Muscle layer of colon (tissue), 2 donors: ENCODE measurements at regions not wholly inside any gene's neighbourhood (a gene's known extent, or its start where the extent isn't known, plus 50 kb on each side); places are given as distances from the start of the nearest gene placed in this dataset.
A peak's percentile ranks its signal among the peaks of the same experiment; 100 is the strongest.

Source experiments
- H3K27ac ChIP-seq: one replicate; pipeline ENCODE4 v1.7.0; 2013; ENCODE audit warnings: low read depth, mild to moderate bottlenecking, low read length, moderate library complexity
- H3K27me3 ChIP-seq, 2 donors: one replicate each; pipeline ENCODE4 v1.7.0; 2013; ENCODE audit warnings: low read length in 2 of 2, mild to moderate bottlenecking in 2 of 2; ENCODE audit not compliant: insufficient read depth in 2 of 2, control insufficient read depth in 1 of 2
- H3K36me3 ChIP-seq: one replicate; pipeline ENCODE4 v1.7.0; 2013; ENCODE audit warnings: mild to moderate bottlenecking, low read length; ENCODE audit not compliant: insufficient read depth
- H3K4me1 ChIP-seq: one replicate; pipeline ENCODE4 v1.7.0; 2013; ENCODE audit warnings: mild to moderate bottlenecking, low read length; ENCODE audit not compliant: insufficient read depth
- H3K4me3 ChIP-seq, 2 donors: one replicate each; pipeline ENCODE4 v1.7.0; 2013; ENCODE audit warnings: low read length in 2 of 2, low read depth in 1 of 2, mild to moderate bottlenecking in 1 of 2, moderate library complexity in 1 of 2
- H3K9ac ChIP-seq: one replicate; pipeline ENCODE4 v1.7.0; 2013; ENCODE audit warnings: low read length
- H3K9me3 ChIP-seq: one replicate; pipeline ENCODE4 v1.7.0; 2013; ENCODE audit warnings: mild to moderate bottlenecking, low read length
- donor health status: abdominal sarcoma.
- donor health status: Adenocarcinoma of cecum.

DNA sequence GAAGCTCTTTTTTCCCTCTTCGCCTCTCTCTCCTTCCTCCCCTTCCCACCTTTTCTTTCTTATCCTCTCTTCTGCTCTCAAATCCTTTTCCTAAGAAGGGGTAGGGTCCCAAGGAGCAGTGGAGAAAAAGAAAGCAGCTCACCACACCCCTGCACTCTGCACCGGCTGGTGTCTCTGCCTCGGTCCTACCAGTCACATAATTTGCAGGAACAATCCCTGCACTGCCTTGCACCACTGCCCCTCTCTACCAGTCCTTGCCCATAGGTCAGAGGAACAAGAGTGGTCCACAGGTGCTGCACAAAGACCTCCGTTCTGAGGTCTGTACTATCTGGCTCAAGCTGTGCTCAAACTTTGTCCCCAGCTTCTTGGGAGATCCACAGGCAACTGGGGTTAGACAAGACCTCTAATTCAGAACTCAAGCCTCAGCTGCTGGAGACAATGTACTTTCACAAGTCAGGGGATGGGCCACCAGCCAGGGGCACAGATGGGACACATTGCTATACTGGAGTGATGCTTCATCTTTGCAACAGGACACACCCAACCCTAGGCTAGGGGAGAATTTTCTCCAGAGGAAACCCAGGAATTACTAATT is 125.4 kb upstream of the ZNF507 start:
- Histone ChIP-seq H3K4me3 (no peak overlapping the region), H3K36me3 (no peaks in the 10 kb centered on the region), H3K9ac (no peak overlapping the region), H3K4me1 (peaks cover 6% of the 10 kb centered on the region), H3K27ac (no peak overlapping the region), H3K27me3 (no peaks in the 10 kb centered on the region), H3K9me3 (no peaks in the 10 kb centered on the region)

DNA sequence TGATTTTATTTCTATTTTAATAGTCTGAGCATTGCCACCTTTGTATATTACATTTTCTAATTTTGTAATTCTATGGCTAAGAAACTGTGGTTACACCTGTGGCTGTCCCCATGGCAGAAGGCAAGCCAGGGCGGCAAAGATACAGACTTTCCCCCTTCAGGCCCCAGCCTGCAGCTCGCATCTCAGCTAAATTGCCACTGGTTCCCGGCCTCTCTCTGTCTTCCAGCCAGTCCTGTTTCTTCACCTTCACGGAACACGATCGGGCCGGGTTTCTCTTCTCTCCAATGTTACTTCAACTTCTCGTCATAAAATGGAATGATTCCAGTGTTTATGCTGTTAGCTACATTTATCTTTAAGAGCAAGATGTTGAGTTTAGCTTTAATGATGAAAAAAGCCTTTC is 124.5 kb upstream of the ZNF507 start:
- H3K4me1 ChIP-seq = peaks cover 6% of the 10 kb centered on the region
- no peaks in the 10 kb centered on the region for H3K9me3 ChIP-seq
- no peak overlapping the region for H3K27ac ChIP-seq

DNA sequence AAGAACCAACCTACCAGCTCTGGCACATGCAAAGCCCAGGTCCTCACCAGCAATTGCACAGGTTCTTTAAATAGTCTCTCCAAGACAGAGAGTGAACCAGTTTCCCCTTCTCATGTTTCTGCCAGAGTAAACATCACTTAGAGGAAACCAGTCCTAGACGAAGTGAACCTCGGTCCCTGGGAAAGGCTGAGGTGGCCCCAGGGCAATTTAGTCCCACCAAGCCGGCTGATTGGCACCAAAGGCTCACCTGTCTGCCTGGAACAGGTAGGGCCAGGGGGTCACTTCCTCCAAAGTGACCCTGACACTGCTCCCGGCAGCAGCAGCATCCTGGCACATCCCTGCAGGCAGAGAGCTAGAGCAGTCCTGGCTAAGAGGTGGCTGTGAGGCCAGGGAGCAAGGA is 122.9 kb upstream of the ZNF507 start:
- no peak overlapping the region for H3K27ac ChIP-seq
- no peak overlapping the region for H3K4me3 ChIP-seq
- H3K9me3 ChIP-seq = no peaks in the 10 kb centered on the region
- H3K27me3 ChIP-seq = no peaks in the 10 kb centered on the region
- no peak overlapping the region for H3K9ac ChIP-seq
- H3K4me1 ChIP-seq = peaks cover 6% of the 10 kb centered on the region
- no peaks in the 10 kb centered on the region for H3K36me3 ChIP-seq

More for the DNA sequence above, 124.5 kb upstream of the ZNF507 start:
- H3K36me3 ChIP-seq = no peaks in the 10 kb centered on the region
- no peak overlapping the region for H3K4me3 ChIP-seq
- no peak overlapping the region for H3K9ac ChIP-seq
- no peaks in the 10 kb centered on the region for H3K27me3 ChIP-seq

DNA sequence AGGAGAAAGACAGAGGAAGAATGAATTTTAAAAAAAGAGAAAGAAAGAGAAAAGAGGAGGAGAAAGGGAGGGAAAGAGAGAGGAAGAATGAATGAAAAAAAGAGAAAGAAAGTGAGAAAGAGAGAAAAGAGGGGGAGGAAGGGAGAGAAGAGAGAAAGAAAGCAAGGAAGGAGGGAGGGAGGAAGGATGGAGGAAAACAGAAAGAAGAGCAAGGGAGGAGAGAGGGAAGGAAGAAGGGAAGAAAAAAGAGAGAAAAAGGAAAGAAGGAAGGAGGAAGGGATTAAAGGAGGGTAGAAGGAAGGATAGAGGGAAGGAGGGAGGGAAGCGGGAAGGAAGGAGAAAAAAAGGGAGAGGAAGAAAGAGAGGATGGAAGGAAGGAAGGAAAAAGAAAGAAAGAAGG is 122.3 kb upstream of the ZNF507 start:
- Histone ChIP-seq H3K27ac (no peak overlapping the region), H3K36me3 (no peaks in the 10 kb centered on the region), H3K27me3 (no peaks in the 10 kb centered on the region), H3K9ac (no peak overlapping the region), H3K4me1 (peaks cover 6% of the 10 kb centered on the region), H3K9me3 (no peaks in the 10 kb centered on the region), H3K4me3 (no peak overlapping the region)

DNA sequence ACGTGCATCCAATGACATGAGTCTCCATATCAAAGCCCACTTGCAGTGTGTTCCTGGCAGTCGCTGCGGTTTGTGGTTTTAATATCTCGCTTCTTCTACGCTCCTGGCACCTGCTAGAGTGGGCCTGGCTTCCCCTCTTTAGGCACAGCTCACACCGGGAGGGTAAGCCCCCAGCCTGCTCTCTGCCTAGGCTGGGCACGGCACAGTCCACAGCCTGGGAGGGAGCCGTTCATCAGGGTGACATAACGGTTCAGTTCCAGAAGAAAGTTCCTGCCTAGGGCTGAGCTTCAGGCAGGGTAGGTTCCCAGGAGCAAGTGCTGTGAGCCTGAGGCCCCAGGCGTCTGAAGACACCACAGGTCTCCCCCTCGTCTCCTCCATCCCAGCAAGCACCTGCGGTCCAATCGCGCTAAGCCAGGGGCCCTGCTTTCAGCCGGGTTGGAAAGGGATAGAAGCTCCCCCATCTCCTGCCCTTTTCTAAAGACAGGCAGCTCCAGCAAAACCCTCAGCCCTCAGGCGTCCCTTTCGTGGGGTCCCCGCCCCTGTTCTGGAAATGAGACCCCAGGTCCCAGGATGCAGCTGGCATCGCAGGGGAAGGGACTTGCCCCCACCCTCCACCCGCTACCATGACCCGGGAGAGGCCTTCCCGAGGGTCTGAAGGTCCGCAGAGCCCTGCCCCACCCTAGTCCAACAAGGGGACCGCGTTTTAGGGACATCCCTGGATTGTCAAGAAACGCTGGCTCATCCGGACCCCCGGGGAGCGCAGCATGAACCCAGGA is 121.6 kb upstream of the ZNF507 start:
- no peaks in the 10 kb centered on the region for H3K9me3 ChIP-seq
- no peaks in the 10 kb centered on the region for H3K27me3 ChIP-seq
- H3K9ac ChIP-seq = no peak overlapping the region
- H3K27ac ChIP-seq = no peak overlapping the region
- H3K4me1 ChIP-seq = peaks cover 6% of the 10 kb centered on the region
- no peak overlapping the region for H3K4me3 ChIP-seq
- H3K36me3 ChIP-seq = no peaks in the 10 kb centered on the region

DNA sequence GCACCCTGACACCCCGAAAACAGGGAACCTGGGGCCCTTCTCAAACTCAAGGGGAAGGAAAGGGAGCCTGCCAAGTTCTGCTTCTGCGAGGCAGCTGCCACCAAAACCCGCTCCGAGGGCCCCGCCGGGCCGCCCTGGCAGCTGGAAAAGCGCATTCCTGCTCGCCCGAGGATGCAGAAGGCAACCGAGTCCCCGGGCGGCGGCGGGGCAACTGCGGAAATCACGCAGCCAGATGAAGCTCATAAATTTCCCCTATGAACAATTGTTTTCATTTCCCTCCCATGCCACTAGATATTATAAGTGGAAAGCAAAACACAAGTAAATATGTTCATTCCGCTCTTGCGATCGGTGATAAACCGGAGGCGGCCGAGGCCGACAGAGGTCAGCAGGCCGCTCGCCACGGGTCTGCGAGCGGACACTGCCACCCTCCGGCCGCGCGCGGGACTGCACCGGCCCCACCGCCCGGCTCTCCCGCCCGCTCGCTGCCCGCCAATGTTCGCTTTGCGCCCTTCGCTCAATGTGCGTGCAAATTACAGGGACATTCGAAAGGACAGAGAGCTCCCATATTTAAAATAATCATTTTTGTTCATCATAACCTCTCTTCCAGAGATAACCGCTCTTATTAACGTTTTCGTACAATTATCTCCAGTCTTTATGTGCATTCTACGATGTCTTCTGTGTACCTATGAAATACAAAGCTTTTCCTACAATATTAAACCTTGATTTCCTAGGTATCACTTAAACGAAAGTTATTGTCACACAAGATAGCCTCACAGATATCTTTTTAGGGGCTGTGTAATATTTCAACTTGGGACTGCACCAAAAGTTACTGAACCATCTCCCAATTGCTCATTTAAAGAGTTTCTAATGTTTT is 120.8 kb upstream of the ZNF507 start:
- H3K4me3 ChIP-seq = peak overlapping the region in 1 of 2 donors; percentile 16
- H3K9me3 ChIP-seq = no peaks in the 10 kb centered on the region
- no peak overlapping the region for H3K27ac ChIP-seq
- H3K9ac ChIP-seq = no peak overlapping the region
- H3K36me3 ChIP-seq = no peaks in the 10 kb centered on the region
- peaks cover 6% of the 10 kb centered on the region for H3K4me1 ChIP-seq
- H3K27me3 ChIP-seq = no peaks in the 10 kb centered on the region

DNA sequence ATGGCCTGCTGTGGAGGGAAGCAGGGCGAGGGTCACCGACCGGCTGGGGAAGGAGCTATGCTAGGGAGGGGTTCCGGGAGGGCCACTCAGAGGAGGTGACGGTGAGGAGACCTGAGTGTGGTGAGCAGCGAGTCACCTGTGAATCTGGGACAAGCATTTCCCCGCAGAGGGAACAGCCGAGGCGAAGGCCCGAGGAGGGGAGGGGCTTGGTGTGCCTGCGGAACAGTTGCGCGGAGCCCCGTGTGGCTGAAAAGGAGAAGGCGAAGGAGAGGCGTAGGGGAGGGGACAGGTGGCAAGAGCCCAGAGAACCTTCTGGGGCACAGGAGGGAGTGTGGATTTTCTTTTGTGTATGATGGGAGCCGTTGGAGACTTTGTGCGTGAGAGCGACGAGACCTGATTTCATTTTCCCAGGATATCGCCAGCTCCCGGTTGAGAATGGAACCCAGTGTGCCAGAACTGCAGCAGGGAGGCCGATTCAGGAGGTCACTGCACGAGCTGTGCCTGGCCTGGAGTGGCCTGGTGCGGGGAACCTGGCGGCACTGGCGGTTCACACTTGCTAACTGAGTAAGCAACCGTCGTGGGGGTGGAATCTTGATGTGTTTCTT is 117.7 kb upstream of the ZNF507 start:
- Histone ChIP-seq H3K27ac (no peak overlapping the region), H3K4me3 (no peak overlapping the region), H3K4me1 (peaks cover 6% of the 10 kb centered on the region), H3K9ac (no peak overlapping the region), H3K9me3 (no peaks in the 10 kb centered on the region), H3K36me3 (no peaks in the 10 kb centered on the region), H3K27me3 (no peaks in the 10 kb centered on the region)

DNA sequence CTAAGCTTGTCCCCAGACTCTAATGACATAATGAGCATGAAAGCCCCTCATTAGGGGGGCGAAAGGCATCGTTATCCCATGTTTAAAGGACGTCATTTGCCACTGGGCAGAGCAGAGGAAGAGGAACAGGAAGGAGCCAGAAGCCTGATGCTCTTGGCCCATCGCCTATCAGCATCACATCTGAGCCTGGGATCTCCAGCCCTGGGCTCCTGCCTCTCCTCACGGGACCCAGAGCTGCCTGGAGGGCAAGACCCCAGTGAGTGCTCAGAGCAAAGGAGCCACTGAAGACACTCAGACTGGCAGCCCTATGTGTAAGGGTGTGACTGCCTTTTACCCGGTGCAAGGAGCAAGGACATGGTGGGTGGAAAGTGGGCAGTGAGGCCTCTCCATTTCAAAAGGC is 115.0 kb upstream of the ZNF507 start:
- Histone ChIP-seq H3K27me3 (no peaks in the 10 kb centered on the region), H3K4me1 (no peaks in the 10 kb centered on the region), H3K36me3 (no peaks in the 10 kb centered on the region), H3K27ac (no peak overlapping the region), H3K9ac (no peak overlapping the region), H3K4me3 (no peak overlapping the region), H3K9me3 (no peaks in the 10 kb centered on the region)

DNA sequence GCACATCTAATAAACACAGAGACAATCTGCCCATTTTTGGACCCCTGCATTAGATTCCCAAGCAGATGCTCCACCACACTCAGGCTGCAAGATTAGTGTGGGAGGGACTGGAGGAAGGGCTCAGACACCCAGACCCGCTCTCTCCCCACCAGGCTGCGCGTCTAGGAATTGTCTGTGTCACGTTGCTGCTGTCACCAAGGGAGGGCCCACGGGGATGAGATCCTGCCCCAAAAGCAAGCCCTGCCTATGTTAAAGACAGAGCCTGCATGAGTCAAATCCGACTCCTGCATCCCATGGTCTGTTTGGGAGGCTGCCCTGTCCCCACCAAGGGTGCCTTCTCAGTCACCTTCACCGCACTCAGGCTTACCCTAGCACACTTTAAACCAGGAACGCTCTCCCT is 114.4 kb upstream of the ZNF507 start:
- Histone ChIP-seq H3K9ac (no peak overlapping the region), H3K36me3 (no peaks in the 10 kb centered on the region), H3K27me3 (no peaks in the 10 kb centered on the region), H3K9me3 (no peaks in the 10 kb centered on the region), H3K27ac (no peak overlapping the region), H3K4me3 (no peak overlapping the region), H3K4me1 (no peaks in the 10 kb centered on the region)

DNA sequence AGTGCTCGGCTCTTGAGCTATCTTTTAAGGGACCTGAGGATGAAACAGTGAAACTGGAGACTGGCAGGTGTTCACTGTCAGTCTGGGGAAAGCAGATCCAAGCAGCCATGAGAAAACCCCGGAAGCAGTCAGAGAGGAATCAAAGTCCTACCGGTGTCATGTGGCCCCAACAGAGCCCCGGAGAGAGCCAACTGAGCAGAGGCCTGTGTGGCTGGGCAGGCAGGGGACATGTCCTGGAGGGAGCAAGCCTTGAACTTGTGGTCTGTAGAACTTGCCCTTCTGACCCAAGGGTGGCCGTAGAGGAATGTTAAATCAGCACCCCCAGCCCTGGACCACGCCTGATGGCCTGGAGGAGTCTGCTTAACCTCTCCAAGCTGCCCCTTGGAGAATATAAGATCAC is 113.7 kb upstream of the ZNF507 start:
- no peaks in the 10 kb centered on the region for H3K27me3 ChIP-seq
- H3K9ac ChIP-seq = no peak overlapping the region
- H3K36me3 ChIP-seq = no peaks in the 10 kb centered on the region
- H3K9me3 ChIP-seq = no peaks in the 10 kb centered on the region
- H3K4me3 ChIP-seq = no peak overlapping the region
- H3K4me1 ChIP-seq = no peaks in the 10 kb centered on the region
- no peak overlapping the region for H3K27ac ChIP-seq

DNA sequence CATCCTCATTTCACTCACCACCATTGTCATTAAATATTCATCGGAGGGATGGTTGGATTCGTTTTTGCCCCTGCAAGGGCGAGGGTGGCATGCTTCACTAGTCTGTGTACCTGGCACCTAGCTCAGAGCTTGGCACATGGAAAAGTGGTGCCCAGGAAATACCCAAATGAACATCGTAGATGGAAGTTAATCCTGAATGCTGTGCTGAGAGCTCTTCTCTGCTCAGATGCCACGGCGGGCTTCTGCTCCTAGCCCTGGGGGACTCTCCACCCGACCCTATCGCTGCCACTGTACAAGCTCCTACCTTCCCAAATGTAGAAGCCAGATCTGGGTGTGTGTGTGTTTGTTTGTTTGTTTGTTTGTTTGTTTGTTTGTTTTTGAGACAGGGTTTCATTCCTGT is 113.0 kb upstream of the ZNF507 start:
- Histone ChIP-seq H3K4me1 (no peaks in the 10 kb centered on the region), H3K27me3 (no peaks in the 10 kb centered on the region), H3K36me3 (no peaks in the 10 kb centered on the region), H3K9ac (no peak overlapping the region), H3K9me3 (no peaks in the 10 kb centered on the region), H3K27ac (no peak overlapping the region), H3K4me3 (no peak overlapping the region)
